ENCODE measurements at regions not wholly inside any gene's neighbourhood (a gene's known extent, or its start where the extent isn't known, plus 50 kb on each side); places are given as distances from the start of the nearest gene placed in this dataset.

- TF ChIP-seq POLR2AphosphoS5 (IDR thresholded peaks at IDR 0.05; ENCODE audit: low read depth, low read length) (no peak), TAF1 (IDR thresholded peaks at IDR 0.05; ENCODE audit: borderline replicate concordance, low read depth, low read length) (no peak), POLR2A (IDR thresholded peaks at IDR 0.05; ENCODE audit: low read depth, low read length) (no peak)
These were observed 630.0 kb upstream of the TENM3 start for GRCh38 chr4:181613200-181613599.
